WERI-Rb-1 (cell line): ENCODE measurements at regions not wholly inside any gene's neighbourhood (a gene's known extent, or its start where the extent isn't known, plus 50 kb on each side); places are given as distances from the start of the nearest gene placed in this dataset.
"Not testable (repeated sequence)": the region's sequence is repeated elsewhere in the genome, so short reads cannot be mapped to it uniquely, and the experiment has no call there.

Source experiments
- DNase-seq: peaks from one replicate; pipeline ENCODE4 v3.0.0-alpha.2; 2020
- H3K27ac ChIP-seq: fragments of 250-450 bp; sonication (Bioruptor Pico); 2 replicates; pipeline ENCODE4 v1.5.1; 2020; ENCODE audit warnings: mild to moderate bottlenecking, moderate library complexity
- H3K27me3 ChIP-seq: fragments of 250-450 bp; sonication (Bioruptor Pico); 2 replicates; pipeline ENCODE4 v1.5.1; 2021; ENCODE audit warnings: mild to moderate bottlenecking, low read depth, moderate library complexity; ENCODE audit not compliant: insufficient read depth, severe bottlenecking
- H3K36me3 ChIP-seq: fragments of 250-450 bp; sonication (Bioruptor Pico); 2 replicates; pipeline ENCODE4 v1.5.1; 2020; ENCODE audit warnings: mild to moderate bottlenecking, moderate library complexity
- H3K4me3 ChIP-seq: 2 replicates; pipeline ENCODE4 v1.5.1; 2011; ENCODE audit warnings: low read depth, mild to moderate bottlenecking, control low read depth, low read length
- H3K9me3 ChIP-seq: fragments of 250-450 bp; sonication (Bioruptor Pico); 2 replicates; pipeline ENCODE4 v1.5.1; 2021; ENCODE audit warnings: mild to moderate bottlenecking, moderate library complexity; ENCODE audit not compliant: severe bottlenecking
- CTCF ChIP-seq: IDR thresholded peaks from 2 replicates; pipeline ENCODE4 v1.5.1; 2011; ENCODE audit warnings: low read depth, mild to moderate bottlenecking, control low read depth, inconsistent platforms, low read length

GRCh38 chr3:30476368-30477084 lies 129.9 kb upstream of the TGFBR2 start:
- Histone ChIP-seq H3K9me3 (no peaks in the 10 kb centered on the region), H3K27me3 (no peaks in the 10 kb centered on the region), H3K4me3 (no peak overlapping the region), H3K27ac (no peak overlapping the region), H3K36me3 (no peaks in the 10 kb centered on the region)
- DNase-seq: no peak
- TF ChIP-seq CTCF: no peak

GRCh38 chr3:30477149-30477921 lies 129.1 kb upstream of the TGFBR2 start:
- no peak for DNase-seq
- no peaks in the 10 kb centered on the region for H3K27me3 ChIP-seq
- no peak overlapping the region for H3K4me3 ChIP-seq
- H3K36me3 ChIP-seq: no peaks in the 10 kb centered on the region
- no peaks in the 10 kb centered on the region for H3K9me3 ChIP-seq
- no peak overlapping the region for H3K27ac ChIP-seq
- TF ChIP-seq CTCF: no peak

DNA sequence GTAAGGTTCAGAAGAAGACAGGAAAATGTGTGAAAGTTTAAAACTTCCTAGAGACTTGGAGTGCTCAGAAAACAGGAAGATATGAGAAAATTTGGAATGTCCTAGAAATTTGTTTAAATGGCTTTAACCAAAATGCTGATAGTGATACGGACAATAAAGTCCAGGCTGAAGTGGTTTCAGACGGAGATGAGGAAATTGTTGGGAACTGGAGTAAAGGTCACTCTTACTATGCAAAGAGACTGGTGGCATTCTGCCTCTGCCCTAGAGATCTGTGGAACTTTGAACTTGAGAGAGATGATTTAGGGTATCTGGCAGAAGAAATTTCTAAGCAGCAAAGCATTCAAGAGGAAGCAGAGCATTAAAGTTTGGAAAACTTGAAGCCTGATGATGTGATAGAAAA lies 126.7 kb upstream of the TGFBR2 start:
- H3K27ac ChIP-seq, H3K4me3 ChIP-seq, H3K36me3 ChIP-seq, H3K9me3 ChIP-seq, H3K27me3 ChIP-seq, DNase-seq: not testable (repeated sequence)

GRCh38 chr3:30480156-30480555 lies 126.2 kb upstream of the TGFBR2 start:
- not testable (repeated sequence) for H3K9me3 ChIP-seq, H3K4me3 ChIP-seq, H3K27ac ChIP-seq, H3K36me3 ChIP-seq, DNase-seq, H3K27me3 ChIP-seq

GRCh38 chr3:30480587-30480986 lies 125.8 kb upstream of the TGFBR2 start:
- TF ChIP-seq CTCF: no peak
- no peaks in the 10 kb centered on the region for H3K36me3 ChIP-seq
- no peak for DNase-seq
- H3K9me3 ChIP-seq: no peaks in the 10 kb centered on the region
- no peak overlapping the region for H3K27ac ChIP-seq
- no peak overlapping the region for H3K4me3 ChIP-seq
- no peaks in the 10 kb centered on the region for H3K27me3 ChIP-seq

- Histone ChIP-seq H3K27ac (no peak overlapping the region), H3K36me3 (no peaks in the 10 kb centered on the region), H3K4me3 (no peak overlapping the region), H3K9me3 (no peaks in the 10 kb centered on the region), H3K27me3 (no peaks in the 10 kb centered on the region)
- no peak for TF ChIP-seq CTCF
- DNase-seq: no peak
Observed at GRCh38 chr3:30481241-30481640, 125.2 kb upstream of the TGFBR2 start.

DNA sequence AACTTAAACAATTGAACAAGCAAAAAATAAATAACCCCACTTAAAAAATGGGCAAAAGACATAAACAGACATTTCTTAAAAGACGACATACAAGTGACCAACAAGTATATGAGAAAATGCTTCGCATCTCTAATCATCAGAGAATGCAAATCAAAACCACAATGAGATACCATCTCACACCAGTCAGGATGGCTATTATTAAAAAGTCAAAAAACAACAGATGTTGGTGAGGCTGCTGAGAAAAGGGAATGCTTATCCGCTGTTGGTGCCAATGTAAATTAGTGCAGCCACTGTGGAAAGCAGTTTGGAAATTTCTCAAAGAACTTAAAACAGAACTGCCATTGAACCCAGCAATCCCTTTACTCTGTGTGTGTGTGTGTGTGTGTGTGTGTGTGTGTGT lies 122.2 kb upstream of the TGFBR2 start:
- H3K27ac ChIP-seq, DNase-seq, H3K27me3 ChIP-seq, H3K4me3 ChIP-seq, H3K9me3 ChIP-seq, H3K36me3 ChIP-seq: not testable (repeated sequence)
